Erythroblast (primary cell): ENCODE measurements at regions not wholly inside any gene's neighbourhood (a gene's known extent, or its start where the extent isn't known, plus 50 kb on each side); places are given as distances from the start of the nearest gene placed in this dataset.

Source experiments
- DNase-seq, 2 experiments: peaks; one replicate each; lab custom pipeline; 2025; lab: John Stamatoyannopoulos, UW
- GATA1 ChIP-seq: IDR thresholded peaks from 2 replicates; pipeline ENCODE4 v1.6.1; 2011; ENCODE audit warnings: low read depth, mild to moderate bottlenecking, control low read depth, low read length, moderate library complexity
- POLR2A ChIP-seq: IDR thresholded peaks from 2 replicates; pipeline ENCODE4 v1.6.1; 2011; ENCODE audit warnings: mild to moderate bottlenecking, low read length

- no peak for DNase-seq
- TF ChIP-seq GATA1 (no peak), POLR2A (no peak)
Observed at GRCh38 chr7:125046767-125047166, 117.1 kb upstream of the POT1 start.

GRCh38 chr7:125033506-125033905, 103.9 kb upstream of the POT1 start:
- TF ChIP-seq GATA1, result no peak
- no peak for TF ChIP-seq POLR2A
- no peak for DNase-seq

- no peak for TF ChIP-seq GATA1
- TF ChIP-seq POLR2A, result no peak
- no peak for DNase-seq
Observed at GRCh38 chr7:125032943-125033342, 103.3 kb upstream of the POT1 start.

- TF ChIP-seq POLR2A (no peak), GATA1 (no peak)
- no peak for DNase-seq
Observed at GRCh38 chr7:125030756-125031387, 101.2 kb upstream of the POT1 start.

- no peak for TF ChIP-seq POLR2A
- no peak for TF ChIP-seq GATA1
- no peak for DNase-seq
Observed at GRCh38 chr7:125025620-125026019, 96.0 kb upstream of the POT1 start.

- DNase-seq, result no peak
- TF ChIP-seq POLR2A (no peak), GATA1 (no peak)
Observed at GRCh38 chr7:125020801-125021200, 91.2 kb upstream of the POT1 start.

- no peak for TF ChIP-seq POLR2A
- no peak for TF ChIP-seq GATA1
Observed at GRCh38 chr7:125010540-125010939, 80.9 kb upstream of the POT1 start.

GRCh38 chr7:124996778-124997177, 67.2 kb upstream of the POT1 start:
- no peak for DNase-seq
- no peak for TF ChIP-seq GATA1
- no peak for TF ChIP-seq POLR2A

More at GRCh38 chr7:125010540-125010939, 80.9 kb upstream of the POT1 start:
- no peak for DNase-seq

GRCh38 chr7:124992851-124993562, 63.4 kb upstream of the POT1 start:
- DNase-seq, result no peak
- no peak for TF ChIP-seq GATA1
- no peak for TF ChIP-seq POLR2A

GRCh38 chr7:124989911-124990310, 60.3 kb upstream of the POT1 start:
- no peak for DNase-seq
- TF ChIP-seq GATA1 (no peak), POLR2A (no peak)
